ENCODE measurements at regions not wholly inside any gene's neighbourhood (a gene's known extent, or its start where the extent isn't known, plus 50 kb on each side); places are given as distances from the start of the nearest gene placed in this dataset.

DNA sequence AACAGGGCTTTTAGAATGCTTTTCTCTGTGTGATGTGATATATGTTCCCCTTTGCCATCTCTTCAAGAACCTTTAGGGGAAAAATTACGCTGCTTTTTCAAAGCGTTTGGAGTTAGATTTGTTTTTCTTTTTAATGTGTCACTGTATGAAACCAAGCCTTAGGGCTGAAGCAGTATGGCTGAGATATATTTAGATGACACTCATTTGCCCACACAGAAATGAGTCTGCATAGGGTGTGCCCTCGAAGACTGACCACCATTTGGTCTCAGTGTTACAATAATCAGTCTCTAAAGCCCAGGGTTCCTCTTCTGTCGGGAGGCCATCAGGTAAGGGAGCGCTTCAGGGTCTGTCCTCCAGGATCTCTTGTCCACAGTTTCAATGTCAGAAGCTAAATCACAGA, 213.0 kb upstream of the NCAM1 start (continued):
- no peak for TF ChIP-seq GABPA (IDR thresholded peaks at IDR 0.05; ENCODE audit: borderline replicate concordance, insufficient read depth, low read length)

Data from H1 (cell line).